H1 (cell line): ENCODE measurements at regions not wholly inside any gene's neighbourhood (a gene's known extent, or its start where the extent isn't known, plus 50 kb on each side); places are given as distances from the start of the nearest gene placed in this dataset.

Source experiments
- CTCF ChIA-PET: fragments of 300-600 bp; sonication (Branson Sonifier 250); formaldehyde crosslinking; loops from one replicate; lab custom pipeline; 2021; ENCODE audit not compliant: partially characterized antibody; lab: Charles Lee
- POLR2A ChIA-PET: fragments of 300-600 bp; sonication (Branson Sonifier 250); formaldehyde crosslinking; loops from one replicate; lab custom pipeline; 2021; ENCODE audit warnings: inconsistent platforms; ENCODE audit not compliant: partially characterized antibody; lab: Charles Lee
- DNase-seq, 2 experiments: peaks; one replicate each; pipeline versions ENCODE4 v3.0.0 to v3.0.0-alpha.2; 2010 to 2022; ENCODE audit warnings: low spot score in 2 of 2, low read depth in 1 of 2, mixed read lengths in 1 of 2
- FAIRE-seq: peaks from 2 replicates; lab custom pipeline; 2011; peaks lifted over from hg19 to GRCh38; lab: Jason Lieb, UNC
- H2AFZ ChIP-seq: 2 replicates; pipeline ENCODE4 v1.8.1; 2012; ENCODE audit warnings: low read length, inconsistent platforms
- H2AK5ac ChIP-seq: 2 replicates; pipeline ENCODE4 v1.6.1; 2013; ENCODE audit warnings: low read depth, low read length
- H2BK120ac ChIP-seq: replicated peaks from 2 replicates; pipeline ENCODE3; 2013; ENCODE audit warnings: low read depth, low read length, inconsistent platforms
- H2BK12ac ChIP-seq: 2 replicates; pipeline ENCODE4 v1.6.1; 2013; ENCODE audit warnings: low read depth, low read length
- H2BK15ac ChIP-seq: 2 replicates; pipeline ENCODE4 v1.6.1; 2013; ENCODE audit warnings: low read length
- H2BK20ac ChIP-seq: 2 replicates; pipeline ENCODE4 v1.6.1; 2013; ENCODE audit warnings: low read length
- H2BK5ac ChIP-seq: 2 replicates; pipeline ENCODE4 v1.6.1; 2013; ENCODE audit warnings: low read depth, low read length
- H3K14ac ChIP-seq: 2 replicates; pipeline ENCODE4 v1.6.1; 2013; ENCODE audit warnings: inconsistent platforms; ENCODE audit not compliant: insufficient read length
- H3K18ac ChIP-seq: 2 replicates; pipeline ENCODE4 v1.6.1; 2013; ENCODE audit warnings: low read length; ENCODE audit errors: extremely low read depth
- H3K23ac ChIP-seq: 2 replicates; pipeline ENCODE4 v1.6.1; 2013; ENCODE audit warnings: inconsistent platforms; ENCODE audit not compliant: insufficient read length
- H3K23me2 ChIP-seq: 2 replicates; pipeline ENCODE4 v1.6.1; 2013; ENCODE audit warnings: low read depth, low read length
- H3K27ac ChIP-seq: 2 replicates; pipeline ENCODE4 v1.6.1; 2011; ENCODE audit warnings: low read depth, low read length, inconsistent platforms
- H3K27me3 ChIP-seq, 4 experiments: replicated peaks in 1 of 4; 1 replicate in 1 of 4; 2 replicates in 3 of 4; pipeline versions ENCODE4 v1.6.1 to v1.8.1; 2011 to 2013; ENCODE audit warnings: low read length in 3 of 4, mild to moderate bottlenecking in 3 of 4, inconsistent platforms in 2 of 4, mixed read lengths in 2 of 4, moderate library complexity in 1 of 4; ENCODE audit not compliant: control insufficient read depth in 3 of 4, insufficient read depth in 3 of 4; ENCODE audit errors: extremely low read depth in 1 of 4
- H3K36me3 ChIP-seq, 4 experiments: 2 replicates each; pipeline versions ENCODE4 v1.6.1 to v1.8.1; 2011 to 2013; ENCODE audit warnings: mild to moderate bottlenecking in 4 of 4, low read length in 3 of 4, moderate library complexity in 2 of 4, control low read depth in 1 of 4, inconsistent platforms in 1 of 4; ENCODE audit not compliant: insufficient read depth in 4 of 4, control insufficient read depth in 2 of 4
- H3K4ac ChIP-seq: replicated peaks from 2 replicates; pipeline ENCODE3; 2013; ENCODE audit warnings: low read length, low read depth, mixed read lengths, inconsistent platforms; ENCODE audit not compliant: insufficient read length
- H3K4me1 ChIP-seq, 4 experiments: replicated peaks in 1 of 4; 1 replicate in 1 of 4; 2 replicates in 3 of 4; pipeline versions ENCODE4 v1.6.1 to v1.8.1; 2011 to 2013; ENCODE audit warnings: low read length in 3 of 4, inconsistent platforms in 2 of 4, mixed read lengths in 1 of 4; ENCODE audit not compliant: insufficient read depth in 4 of 4, control insufficient read depth in 3 of 4
- H3K4me2 ChIP-seq, 2 experiments: 2 replicates each; pipeline versions ENCODE4 v1.6.1 to v1.8.1; 2011 to 2013; ENCODE audit warnings: low read depth in 2 of 2, low read length in 2 of 2, control low read depth in 1 of 2, inconsistent platforms in 1 of 2, mild to moderate bottlenecking in 1 of 2; ENCODE audit not compliant: insufficient read depth in 1 of 2
- H3K4me3 ChIP-seq, 4 experiments: fragments of 200-600, 300-600 bp in 1 of 4; sonication (generic), shearing (Covaris generic), sonication (Bioruptor Twin) in 1 of 4; 2 replicates each; pipeline versions ENCODE4 v1.5.1 to v1.8.1; 2011 to 2016; ENCODE audit warnings: low read length in 4 of 4, low read depth in 3 of 4, control low read depth in 2 of 4, inconsistent platforms in 2 of 4, mild to moderate bottlenecking in 2 of 4, mixed read lengths in 1 of 4, moderate library complexity in 1 of 4; ENCODE audit not compliant: insufficient read depth in 2 of 4; ENCODE audit errors: extremely low read depth in 1 of 4
- H3K56ac ChIP-seq: replicated peaks from 2 replicates; pipeline ENCODE3; 2013; ENCODE audit warnings: low read depth, mild to moderate bottlenecking, mixed read lengths, low read length, inconsistent platforms; ENCODE audit not compliant: insufficient read length
- H3K79me1 ChIP-seq: 2 replicates; pipeline ENCODE4 v1.6.1; 2013; ENCODE audit warnings: low read depth, low read length, control low read depth
- H3K79me2 ChIP-seq, 2 experiments: 2 replicates each; pipeline versions ENCODE4 v1.6.1 to v1.8.1; 2012 to 2013; ENCODE audit warnings: low read length in 2 of 2, mild to moderate bottlenecking in 2 of 2, inconsistent platforms in 1 of 2; ENCODE audit not compliant: insufficient read depth in 2 of 2, control insufficient read depth in 1 of 2
- H3K9ac ChIP-seq, 4 experiments: replicated peaks in 1 of 4; 1 replicate in 1 of 4; 2 replicates in 3 of 4; pipeline versions ENCODE4 v1.6.1 to v1.8.1; 2011 to 2013; ENCODE audit warnings: low read depth in 3 of 4, low read length in 3 of 4, control low read depth in 2 of 4, mild to moderate bottlenecking in 2 of 4, moderate library complexity in 2 of 4, inconsistent platforms in 1 of 4; ENCODE audit errors: extremely low read depth in 1 of 4
- H3K9me3 ChIP-seq, 2 experiments: 2 replicates each; pipeline versions ENCODE4 v1.6.1 to v1.8.1; 2012 to 2013; ENCODE audit warnings: mild to moderate bottlenecking in 2 of 2, moderate library complexity in 2 of 2, control low read depth in 1 of 2, inconsistent platforms in 1 of 2, low read depth in 1 of 2, low read length in 1 of 2, mixed read lengths in 1 of 2; ENCODE audit not compliant: insufficient read depth in 2 of 2
- H4K20me1 ChIP-seq, 2 experiments: replicated peaks in 1 of 2; 2 replicates each; pipeline versions ENCODE3 to v1.8.1; 2011 to 2013; ENCODE audit warnings: inconsistent platforms in 2 of 2, low read length in 2 of 2, mild to moderate bottlenecking in 1 of 2; ENCODE audit not compliant: insufficient read depth in 2 of 2, control insufficient read depth in 1 of 2
- H4K5ac ChIP-seq: 2 replicates; pipeline ENCODE4 v1.6.1; 2013; ENCODE audit warnings: low read length, low read depth, mixed read lengths, inconsistent platforms; ENCODE audit not compliant: insufficient read length
- H4K8ac ChIP-seq: 2 replicates; pipeline ENCODE4 v1.8.0; 2013; ENCODE audit warnings: mild to moderate bottlenecking, moderate library complexity, low read length, inconsistent platforms; ENCODE audit not compliant: insufficient read depth; ENCODE audit errors: extremely low read depth
- H4K91ac ChIP-seq: replicated peaks from 2 replicates; pipeline ENCODE3; 2013; ENCODE audit warnings: low read length, mixed read lengths, inconsistent platforms; ENCODE audit not compliant: insufficient read length
- ATF2 ChIP-seq: IDR thresholded peaks from 2 replicates; pipeline ENCODE4 v1.6.1; 2012; ENCODE audit warnings: low read length, inconsistent platforms
- CHD1 ChIP-seq: IDR thresholded peaks from 2 replicates; pipeline ENCODE4 v1.6.1; 2012; ENCODE audit warnings: low read depth, low read length, improper control_type of control experiment
- CREB1 ChIP-seq: IDR thresholded peaks from 2 replicates; pipeline ENCODE4 v1.6.1; 2012; ENCODE audit warnings: inconsistent platforms
- EP300 ChIP-seq, 2 experiments: IDR thresholded peaks; 1 replicate in 1 of 2; 2 replicates in 1 of 2; pipeline ENCODE4 v1.6.1; 2011 to 2012; ENCODE audit warnings: low read depth in 2 of 2, low read length in 2 of 2, mild to moderate bottlenecking in 2 of 2, borderline replicate concordance in 1 of 2, inconsistent platforms in 1 of 2, moderate library complexity in 1 of 2
- JUN ChIP-seq: IDR thresholded peaks from 2 replicates; pipeline ENCODE4 v1.6.1; 2011; ENCODE audit warnings: low read depth, mild to moderate bottlenecking, improper control_type of control experiment, low read length
- KDM4A ChIP-seq: IDR thresholded peaks from one replicate; pipeline ENCODE4 v1.7.1; 2012; ENCODE audit warnings: low read depth, mild to moderate bottlenecking, moderate library complexity, low read length, inconsistent platforms; ENCODE audit not compliant: severe bottlenecking
- RNF2 ChIP-seq: fragments of 200-900, 300-1000 bp; sonication (generic); IDR thresholded peaks from 2 replicates; pipeline ENCODE4 v1.7.1; 2016; ENCODE audit warnings: borderline replicate concordance, low read depth, mild to moderate bottlenecking, antibody characterized with exemption, low read length; ENCODE audit not compliant: poor library complexity, severe bottlenecking; ENCODE audit errors: missing control alignments
- SIX5 ChIP-seq: IDR thresholded peaks from 2 replicates; pipeline ENCODE4 v1.6.1; 2011; ENCODE audit warnings: mild to moderate bottlenecking, low read depth, low read length
- TEAD4 ChIP-seq: IDR thresholded peaks from 2 replicates; pipeline ENCODE4 v1.6.1; 2012; ENCODE audit warnings: low read depth, low read length, inconsistent platforms, mixed read lengths
- ZNF274 ChIP-seq: IDR thresholded peaks from 2 replicates; pipeline ENCODE4 v1.7.0; 2012; ENCODE audit warnings: low read length, borderline replicate concordance; ENCODE audit errors: extremely low read depth
- WGBS, 2 experiments: shearing (Covaris generic) in 1 of 2; methylation state at CpG; one replicate each; pipeline versions ENCODE4 v1.1.6 to v1.1.7; 2013 to 2015; ENCODE audit warnings: low lambda C conversion rate in 2 of 2, mixed read lengths in 2 of 2, inconsistent platforms in 1 of 2, low coverage in 1 of 2, missing lambda C conversion rate in 1 of 2; ENCODE audit not compliant: insufficient replicate concordance in 2 of 2, insufficient coverage in 1 of 2, insufficient read length in 1 of 2; ENCODE audit errors: extremely low coverage in 1 of 2, missing lambda C conversion rate in 1 of 2; 5-methylcytosine and 5-hydroxymethylcytosine counted together

GRCh38 chr21:38980416-38981313, 174.9 kb downstream of the ETS2 start:
- peak overlapping the region; percentile 47 for H2BK120ac ChIP-seq
- 81% methylated on average over 18 of the region's 18 CpGs; no CpG with 5 or more reads in 1 of the 2 experiments for WGBS, 2 experiments
- no peak overlapping the region for H3K4me2 ChIP-seq
- H3K79me2 ChIP-seq = no peaks in the 10 kb centered on the region
- H3K27me3 ChIP-seq = no peaks in the 10 kb centered on the region
- H3K4me1 ChIP-seq = peaks cover 11 to 26% (median 24%) of the 10 kb centered on the region in 4 experiments
- H4K8ac ChIP-seq = peak overlapping the region; percentile 28
- H3K23me2 ChIP-seq = no peaks in the 10 kb centered on the region
- peak overlapping the region; percentile 32 for H4K5ac ChIP-seq
- no peak overlapping the region for H3K23ac ChIP-seq
- H3K36me3 ChIP-seq = no peaks in the 10 kb centered on the region
- peak overlapping the region; percentile 94 for H4K91ac ChIP-seq
- H3K9ac ChIP-seq = peak overlapping the region in 2 of 4 experiments; percentile 31 to 49; a peak in 2 of 7 replicates
- no peak overlapping the region for H3K14ac ChIP-seq
- peak overlapping the region; percentile 99 for H2BK20ac ChIP-seq
- ChIA-PET CTCF (no interaction called here), POLR2A (interaction anchor here (1.9 kb wide), 1 partner anchor 15 kb away, joined by 7 read pairs; no protein-coding TSS in a partner anchor)
- H4K20me1 ChIP-seq = no peaks in the 10 kb centered on the region
- no peak for FAIRE-seq
- H2BK12ac ChIP-seq = peak overlapping the region; percentile 61
- H3K79me1 ChIP-seq = no peaks in the 10 kb centered on the region
- H2AK5ac ChIP-seq = peak overlapping the region; percentile 97
- peak overlapping the region; percentile 81 for H3K18ac ChIP-seq
- H2BK5ac ChIP-seq = peak overlapping the region; percentile 90; the same call in 1 of the 2 replicates
- peak overlapping the region; percentile 51 for H3K4ac ChIP-seq
- no peak for DNase-seq
- H2BK15ac ChIP-seq = peak overlapping the region; percentile 77; the same call in 1 of the 2 replicates
- no peak overlapping the region; a peak in 1 of 8 replicates for H3K4me3 ChIP-seq
- no peak overlapping the region for H3K56ac ChIP-seq
- peak overlapping the region; percentile 48; the same call in 1 of the 2 replicates for H3K27ac ChIP-seq
- no peak overlapping the region for H2AFZ ChIP-seq
- H3K9me3 ChIP-seq = no peaks in the 10 kb centered on the region
- no peak for TF ChIP-seq EP300 (IDR thresholded peaks at IDR 0.05; ENCODE audit: borderline replicate concordance in 1 of 2, low read depth in 2 of 2, low read length in 2 of 2)
- no peak for TF ChIP-seq JUN
- TF ChIP-seq CHD1 = no peak
- no peak for TF ChIP-seq TEAD4
- no peak for TF ChIP-seq ATF2
- no peak for TF ChIP-seq RNF2
- TF ChIP-seq ZNF274 = no peak
- TF ChIP-seq SIX5 = no peak
- no peak for TF ChIP-seq CREB1
- TF ChIP-seq KDM4A = no peak
